ENCODE measurements at regions not wholly inside any gene's neighbourhood (a gene's known extent, or its start where the extent isn't known, plus 50 kb on each side); places are given as distances from the start of the nearest gene placed in this dataset.

GRCh38 chr16:59296888-59297287 lies 562.8 kb upstream of the GOT2 start:
- Histone ChIP-seq H3K27ac (no peak overlapping the region), H3K27me3 (no peaks in the 10 kb centered on the region), H3K36me3 (no peaks in the 10 kb centered on the region), H3K4me1 (no peaks in the 10 kb centered on the region), H3K9me3 (no peaks in the 10 kb centered on the region), H3K4me3 (no peak overlapping the region)
- ATAC-seq (no peak), DNase-seq (no peak)
- in situ Hi-C loops (cut with MboI; ENCODE audit: low sequenced_read_pairs in 4 of 4) (no loop called here), intact Hi-C loops (cut with DNase I; ENCODE audit: low total_unique reads) (no loop called here)
- TF ChIP-seq POLR2A (IDR thresholded peaks at IDR 0.05) = no peak
- no peak for TF ChIP-seq CTCF (IDR thresholded peaks at IDR 0.05 in 4 of 5, conservative IDR thresholded peaks at IDR 0.05 in 1 of 5)

DNA sequence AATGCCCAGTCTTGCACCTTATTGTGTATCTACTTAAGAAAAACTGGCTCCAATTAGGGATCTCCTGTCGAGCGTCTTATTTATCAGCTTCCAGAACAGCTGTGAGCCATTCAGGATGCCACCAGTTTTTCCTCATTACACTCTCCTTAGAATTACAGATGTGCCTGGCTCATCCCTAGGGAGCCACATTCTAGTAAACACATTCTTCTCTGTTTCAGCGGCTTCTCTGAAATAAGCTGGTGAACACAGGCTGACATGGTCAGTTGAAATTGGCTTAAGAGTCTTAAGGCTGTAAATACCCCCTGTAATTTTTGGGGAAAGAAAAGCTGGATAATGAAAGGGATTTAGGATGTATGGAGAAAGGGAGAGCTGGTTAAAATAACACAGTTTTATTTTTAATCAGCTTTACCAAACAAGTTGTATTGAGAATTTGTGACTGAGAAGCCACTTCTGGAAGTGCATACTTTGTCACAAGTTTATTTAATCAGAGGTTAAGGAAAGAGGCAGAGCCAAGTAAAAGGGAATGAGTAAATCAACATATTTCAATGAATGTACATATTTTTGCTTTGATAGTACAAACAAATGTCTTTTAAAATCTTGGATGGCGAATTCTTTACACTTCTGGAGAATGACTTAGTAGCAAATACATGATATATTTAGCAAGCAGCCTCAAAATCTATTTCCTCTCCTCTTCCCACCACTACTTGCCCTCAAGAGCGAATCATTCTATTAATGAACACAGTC lies 562.0 kb upstream of the GOT2 start:
- H3K4me3 ChIP-seq = no peak overlapping the region
- no peaks in the 10 kb centered on the region for H3K27me3 ChIP-seq
- H3K9me3 ChIP-seq = no peaks in the 10 kb centered on the region
- DNase-seq = no peak
- H3K4me1 ChIP-seq = no peaks in the 10 kb centered on the region
- H3K27ac ChIP-seq = no peak overlapping the region
- H3K36me3 ChIP-seq = no peaks in the 10 kb centered on the region
- ATAC-seq = no peak
- in situ Hi-C loops (cut with MboI; ENCODE audit: low sequenced_read_pairs in 4 of 4) = no loop called here
- TF ChIP-seq POLR2A (IDR thresholded peaks at IDR 0.05) = no peak
- no peak for TF ChIP-seq CTCF (IDR thresholded peaks at IDR 0.05 in 4 of 5, conservative IDR thresholded peaks at IDR 0.05 in 1 of 5)
- intact Hi-C loops (cut with DNase I; ENCODE audit: low total_unique reads) = no loop called here

GRCh38 chr16:59295474-59295873 lies 561.4 kb upstream of the GOT2 start:
- TF ChIP-seq CTCF (IDR thresholded peaks at IDR 0.05 in 4 of 5, conservative IDR thresholded peaks at IDR 0.05 in 1 of 5) (no peak), POLR2A (IDR thresholded peaks at IDR 0.05) (no peak)
- Histone ChIP-seq H3K4me3 (no peak overlapping the region), H3K36me3 (no peaks in the 10 kb centered on the region), H3K9me3 (no peaks in the 10 kb centered on the region), H3K4me1 (no peaks in the 10 kb centered on the region), H3K27me3 (no peaks in the 10 kb centered on the region), H3K27ac (no peak overlapping the region)
- DNase-seq (no peak), ATAC-seq (no peak)
- in situ Hi-C loops (cut with MboI; ENCODE audit: low sequenced_read_pairs in 4 of 4) (no loop called here), intact Hi-C loops (cut with DNase I; ENCODE audit: low total_unique reads) (no loop called here)

DNA sequence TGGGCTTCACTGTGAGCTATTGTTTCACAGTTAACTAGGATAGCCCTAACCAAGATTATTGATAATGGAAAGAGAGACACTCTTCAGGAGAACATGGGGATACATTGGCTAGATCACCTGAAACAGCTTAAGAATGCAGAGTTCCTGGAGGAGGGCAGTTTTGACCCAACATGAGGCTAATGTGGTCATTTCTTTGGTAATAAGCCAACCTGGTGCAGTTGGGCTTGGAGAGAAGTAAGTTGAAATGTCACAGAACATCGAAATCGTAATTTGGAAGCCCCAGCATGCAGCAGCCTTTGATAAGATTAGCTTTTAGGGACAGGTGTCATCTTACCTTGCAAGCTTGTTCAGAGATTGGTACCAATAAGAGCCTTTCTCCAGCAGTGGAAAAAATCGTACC lies 556.6 kb upstream of the GOT2 start:
- no peak overlapping the region for H3K27ac ChIP-seq
- intact Hi-C loops (cut with DNase I; ENCODE audit: low total_unique reads) = no loop called here
- TF ChIP-seq CTCF (IDR thresholded peaks at IDR 0.05 in 4 of 5, conservative IDR thresholded peaks at IDR 0.05 in 1 of 5) (no peak), POLR2A (IDR thresholded peaks at IDR 0.05) (no peak)
- no peaks in the 10 kb centered on the region for H3K4me1 ChIP-seq
- ATAC-seq (no peak), DNase-seq (no peak)
- H3K4me3 ChIP-seq = no peak overlapping the region
- H3K9me3 ChIP-seq = no peaks in the 10 kb centered on the region
- in situ Hi-C loops (cut with MboI; ENCODE audit: low sequenced_read_pairs in 4 of 4) = no loop called here
- H3K27me3 ChIP-seq = no peaks in the 10 kb centered on the region
- no peaks in the 10 kb centered on the region for H3K36me3 ChIP-seq

GRCh38 chr16:59289151-59289550 lies 555.0 kb upstream of the GOT2 start:
- DNase-seq (no peak), ATAC-seq (no peak)
- H3K4me1 ChIP-seq = no peaks in the 10 kb centered on the region
- no peak overlapping the region for H3K4me3 ChIP-seq
- H3K9me3 ChIP-seq = no peaks in the 10 kb centered on the region
- no peak for TF ChIP-seq CTCF (IDR thresholded peaks at IDR 0.05 in 4 of 5, conservative IDR thresholded peaks at IDR 0.05 in 1 of 5)
- TF ChIP-seq POLR2A (IDR thresholded peaks at IDR 0.05) = no peak
- no peak overlapping the region for H3K27ac ChIP-seq
- in situ Hi-C loops (cut with MboI; ENCODE audit: low sequenced_read_pairs in 4 of 4) = no loop called here
- no peaks in the 10 kb centered on the region for H3K27me3 ChIP-seq
- H3K36me3 ChIP-seq = no peaks in the 10 kb centered on the region
- intact Hi-C loops (cut with DNase I; ENCODE audit: low total_unique reads) = no loop called here
